PC-9 (cell line): ENCODE measurements at regions not wholly inside any gene's neighbourhood (a gene's known extent, or its start where the extent isn't known, plus 50 kb on each side); places are given as distances from the start of the nearest gene placed in this dataset.

Source experiments
- BruUV-seq: library from RNA; stranded (reverse); fragments of 400-500 nt; replicated peaks from 2 replicates; lab custom pipeline; 2021; lab: Mats Ljungman, UMichigan
- CTCF ChIA-PET: fragments of 300-600 bp; sonication (Branson Sonifier 250); formaldehyde crosslinking; loops from one replicate; lab custom pipeline; 2022; ENCODE audit warnings: antibody characterized with exemption; lab: Charles Lee
- POLR2A ChIA-PET: fragments of 300-600 bp; sonication (Branson Sonifier 250); formaldehyde crosslinking; loops from one replicate; lab custom pipeline; 2022; ENCODE audit warnings: antibody characterized with exemption; ENCODE audit not compliant: unreplicated experiment; lab: Charles Lee
- DNase-seq, 2 experiments: peaks; one replicate each; pipeline versions ENCODE4 v3.0.0 to v3.0.0-alpha.2; 2015 to 2022; ENCODE audit warnings: mixed read lengths in 1 of 2
- H2AFZ ChIP-seq: fragments of 200-600 bp; sonication (generic); 2 replicates; pipeline ENCODE4 v1.8.1; 2017; ENCODE audit warnings: antibody characterized with exemption
- H3F3A ChIP-seq: fragments of 200-600 bp; sonication (generic); 2 replicates; pipeline ENCODE4 v1.8.1; 2017; ENCODE audit warnings: antibody characterized with exemption, mild to moderate bottlenecking, low read depth; ENCODE audit not compliant: insufficient read depth
- H3K27ac ChIP-seq: fragments of 200-600 bp; sonication (generic); 2 replicates; pipeline ENCODE4 v1.6.1; 2016; ENCODE audit warnings: mixed run types
- H3K27me3 ChIP-seq: fragments of 200-600 bp; sonication (generic); 2 replicates; pipeline ENCODE4 v1.6.1; 2016; ENCODE audit warnings: low read depth, mixed run types; ENCODE audit not compliant: insufficient read depth
- H3K36me3 ChIP-seq: fragments of 200-600 bp; sonication (generic); 2 replicates; pipeline ENCODE4 v1.6.1; 2016; ENCODE audit warnings: low read depth, mixed run types
- H3K4me1 ChIP-seq: fragments of 200-600 bp; sonication (generic); replicated peaks from 2 replicates; pipeline ENCODE4 v1.6.1; 2016; ENCODE audit warnings: mixed run types; ENCODE audit not compliant: insufficient read depth
- H3K4me2 ChIP-seq: fragments of 200-600 bp; sonication (generic); 2 replicates; pipeline ENCODE4 v1.6.1; 2017; ENCODE audit warnings: mixed run types
- H3K4me3 ChIP-seq: fragments of 200-600 bp; sonication (generic); 2 replicates; pipeline ENCODE4 v1.6.1; 2016; ENCODE audit warnings: mixed run types
- H3K79me2 ChIP-seq: fragments of 200-600 bp; sonication (generic); 2 replicates; pipeline ENCODE4 v1.6.1; 2017; ENCODE audit warnings: low read depth, mixed run types
- H3K9me2 ChIP-seq: fragments of 200-600 bp; sonication (generic); 2 replicates; pipeline ENCODE4 v1.8.1; 2017; ENCODE audit warnings: mild to moderate bottlenecking; ENCODE audit not compliant: insufficient read depth
- H3K9me3 ChIP-seq: fragments of 200-600 bp; sonication (generic); 2 replicates; pipeline ENCODE4 v1.8.1; 2016; ENCODE audit warnings: low read depth; ENCODE audit not compliant: insufficient read depth
- H4K20me1 ChIP-seq: fragments of 200-600 bp; sonication (generic); 2 replicates; pipeline ENCODE4 v1.8.1; 2017; ENCODE audit not compliant: insufficient read depth
- CTCF ChIP-seq: fragments of 200-600 bp; sonication (generic); conservative IDR thresholded peaks from 2 replicates; pipeline ENCODE4 v1.6.1; 2017; ENCODE audit warnings: mixed run types, antibody characterized with exemption, mild to moderate bottlenecking, moderate library complexity
- EZH2 ChIP-seq: fragments of 200-600 bp; sonication (generic); IDR thresholded peaks from 2 replicates; pipeline ENCODE4 v1.8.0; 2017; ENCODE audit warnings: antibody characterized with exemption, low read depth
- intact Hi-C: fragments of 100-400 bp; cut with micrococcal nuclease; formaldehyde crosslinking; loops from one replicate; pipeline ENCODE4 v1.10.0; 2022; ENCODE audit not compliant: unreplicated experiment

GRCh38 chr2:104584393-104584792, 269.5 kb upstream of the POU3F3 start:
- H3K79me2 ChIP-seq = no peaks in the 10 kb centered on the region
- intact Hi-C loops = no loop called here
- ChIA-PET POLR2A (no interaction called here), CTCF (no interaction called here)
- H3K9me2 ChIP-seq = no peaks in the 10 kb centered on the region
- peaks cover 38% of the 10 kb centered on the region for H3K27me3 ChIP-seq
- H4K20me1 ChIP-seq = no peaks in the 10 kb centered on the region
- no peaks in the 10 kb centered on the region for H3F3A ChIP-seq
- no TSS peak for BruUV-seq
- H3K9me3 ChIP-seq = no peaks in the 10 kb centered on the region
- H2AFZ ChIP-seq = no peak overlapping the region
- H3K4me2 ChIP-seq = no peak overlapping the region
- no peaks in the 10 kb centered on the region for H3K36me3 ChIP-seq
- no peak for DNase-seq
- no peak overlapping the region for H3K27ac ChIP-seq
- H3K4me3 ChIP-seq = no peak overlapping the region
- no peak for TF ChIP-seq CTCF
- no peak for TF ChIP-seq EZH2
- no peaks in the 10 kb centered on the region for H3K4me1 ChIP-seq

GRCh38 chr2:104595576-104595975, 258.3 kb upstream of the POU3F3 start:
- no peak overlapping the region for H3K4me2 ChIP-seq
- H3K4me1 ChIP-seq = no peaks in the 10 kb centered on the region
- TF ChIP-seq EZH2 = no peak
- no peak for TF ChIP-seq CTCF
- H4K20me1 ChIP-seq = no peaks in the 10 kb centered on the region
- H3K36me3 ChIP-seq = no peaks in the 10 kb centered on the region
- no TSS peak for BruUV-seq
- no peaks in the 10 kb centered on the region for H3K27me3 ChIP-seq
- no peak overlapping the region for H3K27ac ChIP-seq
- H3K9me2 ChIP-seq = no peaks in the 10 kb centered on the region
- no peaks in the 10 kb centered on the region for H3F3A ChIP-seq
- no peaks in the 10 kb centered on the region for H3K79me2 ChIP-seq
- H2AFZ ChIP-seq = no peak overlapping the region
- intact Hi-C loops = no loop called here
- no peak for DNase-seq
- CTCF ChIA-PET = no interaction called here
- POLR2A ChIA-PET = no interaction called here
- no peak overlapping the region for H3K4me3 ChIP-seq
- no peaks in the 10 kb centered on the region for H3K9me3 ChIP-seq

- H3K36me3 ChIP-seq = no peaks in the 10 kb centered on the region
- no peaks in the 10 kb centered on the region for H3K79me2 ChIP-seq
- no peaks in the 10 kb centered on the region for H3K27me3 ChIP-seq
- intact Hi-C loops = no loop called here
- no peaks in the 10 kb centered on the region for H3K4me1 ChIP-seq
- H2AFZ ChIP-seq = no peak overlapping the region
- TF ChIP-seq EZH2 (no peak), CTCF (no peak)
- H3K9me3 ChIP-seq = no peaks in the 10 kb centered on the region
- CTCF ChIA-PET = no interaction called here
- POLR2A ChIA-PET = no interaction called here
- H3K9me2 ChIP-seq = no peaks in the 10 kb centered on the region
- H3K4me2 ChIP-seq = no peak overlapping the region
- H3K4me3 ChIP-seq = no peak overlapping the region
- no peak overlapping the region for H3K27ac ChIP-seq
- DNase-seq = no peak
- BruUV-seq = no TSS peak
- H3F3A ChIP-seq = no peaks in the 10 kb centered on the region
- no peaks in the 10 kb centered on the region for H4K20me1 ChIP-seq
These were observed 256.0 kb upstream of the POU3F3 start for GRCh38 chr2:104597942-104598341.
